ENCODE measurements at regions not wholly inside any gene's neighbourhood (a gene's known extent, or its start where the extent isn't known, plus 50 kb on each side); places are given as distances from the start of the nearest gene placed in this dataset.

GRCh38 chr9:32200896-32201295 lies 183.5 kb upstream of the ACO1 start:
- TF ChIP-seq EZH2 (IDR thresholded peaks at IDR 0.05; ENCODE audit: borderline replicate concordance, low read length), result no peak
- no peak for TF ChIP-seq CTCF (IDR thresholded peaks at IDR 0.05; ENCODE audit: low read length)
